HG03095 (cell line): ENCODE measurements at regions not wholly inside any gene's neighbourhood (a gene's known extent, or its start where the extent isn't known, plus 50 kb on each side); places are given as distances from the start of the nearest gene placed in this dataset.
"Not testable (repeated sequence)": the region's sequence is repeated elsewhere in the genome, so short reads cannot be mapped to it uniquely, and the experiment has no call there.

Source experiments
- ATAC-seq: cut with Tn5 transposase; IDR thresholded peaks from one replicate; pipeline ENCODE4 v1.9.1; 2021; ENCODE audit warnings: moderate library complexity; ENCODE audit not compliant: unreplicated experiment

DNA sequence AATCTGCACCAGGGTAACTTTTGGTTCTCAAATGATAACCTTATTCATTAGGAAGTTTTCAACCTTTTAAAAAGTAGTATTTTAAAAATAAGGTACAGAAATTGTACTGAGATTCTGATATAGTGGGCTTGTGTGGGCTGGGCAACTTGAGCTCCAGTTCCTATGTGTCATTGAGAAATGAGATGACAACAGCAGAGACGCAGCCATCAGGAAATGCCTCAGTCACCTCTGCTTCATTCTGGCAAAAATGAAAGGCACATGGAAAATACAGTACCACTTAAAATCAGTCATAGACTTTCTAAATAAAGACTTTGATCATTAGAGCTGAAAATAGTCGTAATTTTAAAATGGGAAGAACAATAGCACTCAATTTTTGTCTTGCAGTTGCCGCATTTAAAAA is 480.2 kb downstream of the PLK2 start:
- no peak for ATAC-seq

DNA sequence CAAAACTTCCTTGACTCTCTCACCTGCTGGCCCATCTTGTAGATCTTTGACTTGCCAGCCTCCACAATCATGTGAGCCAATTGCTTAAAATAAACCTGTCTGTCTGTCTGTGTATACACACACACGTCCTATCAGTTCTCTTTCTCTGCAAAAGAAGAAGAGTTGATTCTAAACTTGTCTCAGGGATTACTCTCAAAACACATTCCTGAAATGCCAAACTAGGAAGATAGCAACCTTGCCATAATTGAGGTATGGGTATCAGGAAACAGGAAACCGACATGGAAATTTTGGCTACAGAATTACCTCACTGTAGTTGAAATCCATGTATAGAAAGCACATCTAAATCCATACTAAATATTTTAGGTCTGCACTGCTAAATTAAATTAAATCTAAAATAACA is 483.4 kb downstream of the PLK2 start:
- ATAC-seq, result no peak

- ATAC-seq, result not testable (repeated sequence)
Measured at GRCh38 chr5:57972099-57972498, 487.8 kb downstream of the PLK2 start.

GRCh38 chr5:57960569-57960968 is 478.0 kb upstream of the ACTBL2 start:
- ATAC-seq, result no peak

DNA sequence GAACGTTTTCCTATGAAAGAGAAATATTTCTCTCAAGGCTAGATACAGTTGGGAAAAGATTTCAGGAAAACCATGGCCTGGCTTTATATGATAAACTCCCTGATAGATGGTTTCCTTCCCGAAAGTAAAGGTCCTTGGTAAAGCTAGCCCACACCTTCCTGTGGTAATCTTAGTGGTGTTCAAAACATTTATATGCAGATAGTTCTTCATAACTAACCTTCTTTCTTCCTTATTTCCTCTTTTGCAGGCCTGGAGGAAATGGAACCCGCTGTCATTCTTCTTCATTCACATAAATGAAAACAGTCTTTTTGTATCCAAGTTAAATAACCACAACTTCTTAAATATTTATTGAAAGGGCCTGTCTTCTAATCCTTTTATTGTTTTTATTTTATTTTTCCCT is 474.0 kb upstream of the ACTBL2 start:
- ATAC-seq, result no peak

DNA sequence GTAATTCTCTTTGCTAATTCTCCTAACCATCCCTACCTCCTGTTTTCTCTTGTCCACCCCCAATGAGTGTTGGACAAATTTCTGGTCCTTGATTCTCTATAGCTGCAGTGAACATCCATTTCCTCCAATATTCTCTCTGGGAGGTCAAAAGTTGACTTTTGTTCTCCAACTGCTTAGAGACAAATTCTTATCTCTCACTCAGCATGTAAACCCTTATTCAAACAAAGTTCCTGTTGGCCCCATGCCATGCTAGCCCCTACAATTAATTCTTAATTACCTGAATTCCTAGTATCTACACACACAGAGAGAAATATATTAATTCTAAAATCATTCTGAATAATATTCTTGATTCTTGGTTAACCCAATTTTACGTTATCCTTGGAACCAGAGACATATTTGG is 472.9 kb upstream of the ACTBL2 start:
- ATAC-seq, result no peak

DNA sequence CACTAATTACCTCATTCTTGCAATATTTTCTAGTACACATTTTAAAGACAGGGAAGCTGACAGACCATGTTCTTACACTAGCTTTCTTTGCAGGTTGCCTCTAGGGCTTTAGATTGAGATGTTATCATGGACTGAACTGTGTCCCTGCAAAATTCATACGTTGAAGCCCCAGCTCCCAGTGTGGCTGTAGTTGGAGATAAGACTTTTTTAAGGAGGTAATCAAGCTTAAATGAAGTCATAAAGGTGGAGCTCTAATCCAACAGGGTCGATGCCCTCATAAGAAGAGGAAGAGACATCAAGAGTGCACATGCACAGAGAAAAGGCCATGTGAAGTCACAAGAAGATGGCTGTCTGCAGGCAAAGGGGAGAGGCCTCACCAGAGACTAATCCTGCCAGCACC is 471.2 kb upstream of the ACTBL2 start:
- ATAC-seq, result no peak

DNA sequence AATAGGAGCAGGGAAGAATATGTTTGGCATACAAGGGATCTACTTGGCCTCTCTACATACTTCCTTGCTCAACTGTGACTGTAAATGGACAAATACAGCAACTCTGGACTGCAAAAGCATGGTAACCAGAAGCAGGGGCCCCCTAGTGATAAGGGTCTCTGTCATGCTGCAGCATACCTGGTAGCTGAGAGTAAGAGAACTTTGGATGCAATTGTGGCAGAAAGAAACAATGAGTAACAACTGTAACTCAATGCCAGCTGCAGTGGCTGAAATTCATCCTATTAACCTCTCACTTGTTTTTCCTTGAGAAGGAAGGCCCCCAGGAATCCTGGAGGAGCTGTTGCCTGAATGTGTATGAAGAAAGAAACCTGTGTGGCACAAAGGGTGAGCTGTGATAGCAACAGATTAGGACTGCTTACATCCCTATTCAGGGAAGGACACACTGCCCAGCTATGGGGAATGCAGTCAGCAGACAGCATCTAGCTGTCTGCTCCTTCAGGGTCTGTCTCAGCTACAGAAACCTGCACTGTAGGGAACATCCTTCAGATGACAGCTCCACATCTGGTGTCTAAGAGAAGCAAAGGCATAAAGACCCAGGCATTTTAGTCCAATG is 468.1 kb upstream of the ACTBL2 start:
- ATAC-seq, result no peak

DNA sequence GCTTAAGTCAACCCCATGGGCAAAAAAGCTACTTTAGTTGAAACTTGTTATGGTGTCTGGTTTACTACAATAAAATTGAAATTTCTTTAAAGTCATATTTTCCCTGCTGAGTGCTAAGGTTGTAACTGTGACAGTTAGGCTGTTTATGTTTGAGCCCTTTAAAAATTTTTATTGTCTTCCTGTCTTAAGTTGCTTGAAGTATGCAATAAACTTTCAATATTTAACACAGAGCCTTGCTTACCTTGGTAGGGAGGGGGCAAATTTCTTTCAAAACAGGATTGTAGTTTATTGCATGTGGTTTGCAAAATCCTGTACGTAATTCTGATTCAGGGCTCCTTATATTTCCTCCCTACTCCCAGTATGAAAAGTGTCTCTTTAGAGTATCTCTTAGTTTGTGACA is 465.5 kb upstream of the ACTBL2 start:
- ATAC-seq, result no peak

DNA sequence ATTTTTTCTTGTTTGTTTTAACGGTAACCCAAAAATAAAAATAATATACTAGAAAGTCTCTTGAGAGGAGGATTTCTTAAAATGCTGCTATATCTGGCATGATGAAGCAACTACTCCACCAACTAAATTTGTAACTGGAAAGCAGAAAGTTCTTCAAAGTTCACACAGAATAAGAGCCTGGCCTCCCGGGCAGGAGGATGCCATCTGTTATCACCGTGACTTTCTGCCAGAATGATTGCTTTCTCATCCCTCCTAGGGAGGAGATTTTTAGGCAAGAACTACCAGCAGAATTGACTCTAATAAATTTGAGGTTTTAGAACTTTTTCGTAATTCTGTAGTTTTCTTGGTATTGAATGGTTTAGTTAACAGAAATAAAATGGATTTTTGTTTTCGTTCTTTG is 464.6 kb upstream of the ACTBL2 start:
- no peak for ATAC-seq

GRCh38 chr5:57940879-57941278 is 458.3 kb upstream of the ACTBL2 start:
- no peak for ATAC-seq

GRCh38 chr5:57940236-57940635 is 457.6 kb upstream of the ACTBL2 start:
- no peak for ATAC-seq

GRCh38 chr5:57939771-57940170 is 457.2 kb upstream of the ACTBL2 start:
- ATAC-seq, result no peak

DNA sequence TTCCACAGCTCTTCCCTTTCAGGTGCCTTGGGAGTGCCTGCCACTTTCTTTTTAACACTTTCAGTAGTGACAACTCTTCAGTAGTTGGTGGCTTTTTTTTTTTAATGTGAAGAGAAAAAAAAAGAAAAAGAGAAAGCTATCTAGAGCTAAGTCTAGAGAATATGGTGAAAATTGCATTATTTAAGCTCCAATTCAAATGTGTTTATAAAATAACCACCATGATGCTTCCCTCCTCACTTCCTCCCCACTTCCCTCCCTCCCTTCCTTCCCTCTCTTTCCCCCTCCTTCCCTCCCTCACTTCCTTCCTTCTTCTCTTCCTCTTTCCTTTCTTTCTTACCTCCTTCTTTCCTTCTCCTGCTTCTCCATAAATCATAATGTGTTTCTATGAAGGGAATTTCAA is 456.7 kb upstream of the ACTBL2 start:
- no peak for ATAC-seq

DNA sequence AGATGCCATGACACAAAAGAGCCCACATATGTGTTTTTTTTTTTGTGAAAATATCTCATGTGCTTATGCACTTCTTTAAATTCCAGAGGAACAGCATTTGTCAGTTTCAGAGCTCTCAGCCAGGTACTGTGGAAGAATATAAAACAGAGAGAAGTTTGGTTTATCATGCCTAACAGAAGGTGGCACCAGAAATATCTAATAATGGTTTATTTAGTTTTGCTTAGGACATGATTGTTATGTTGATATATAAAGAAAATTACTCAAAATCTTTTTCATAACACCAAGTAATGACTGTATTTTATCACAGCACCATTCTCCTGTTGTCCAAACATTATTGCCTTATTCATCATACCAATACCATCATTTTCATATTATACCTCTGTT is 455.6 kb upstream of the ACTBL2 start:
- no peak for ATAC-seq

GRCh38 chr5:57937501-57938173 is 455.0 kb upstream of the ACTBL2 start:
- no peak for ATAC-seq

GRCh38 chr5:57937025-57937424 is 454.4 kb upstream of the ACTBL2 start:
- ATAC-seq, result no peak

- ATAC-seq, result no peak
Measured at GRCh38 chr5:57932761-57933160, 450.1 kb upstream of the ACTBL2 start.

DNA sequence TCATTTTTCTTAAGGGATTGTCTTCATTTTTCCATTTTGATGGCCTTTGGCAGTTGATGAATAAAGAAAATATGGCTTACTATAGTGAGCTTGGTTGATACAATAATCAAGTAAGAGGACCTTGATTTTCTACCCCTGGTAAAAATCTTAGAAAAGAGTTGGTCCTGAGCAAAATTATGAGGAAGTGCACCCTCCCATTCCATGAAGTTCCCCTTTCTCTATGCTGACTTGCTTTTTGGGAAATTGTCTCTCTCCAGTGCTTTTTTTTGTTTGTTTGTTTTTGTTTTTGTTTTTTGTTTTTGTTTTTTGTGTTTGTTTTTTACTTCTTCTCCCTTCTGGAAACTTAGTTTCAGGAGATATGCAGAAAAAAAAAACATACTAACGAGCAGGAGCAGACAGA is 449.2 kb upstream of the ACTBL2 start:
- ATAC-seq, result no peak

DNA sequence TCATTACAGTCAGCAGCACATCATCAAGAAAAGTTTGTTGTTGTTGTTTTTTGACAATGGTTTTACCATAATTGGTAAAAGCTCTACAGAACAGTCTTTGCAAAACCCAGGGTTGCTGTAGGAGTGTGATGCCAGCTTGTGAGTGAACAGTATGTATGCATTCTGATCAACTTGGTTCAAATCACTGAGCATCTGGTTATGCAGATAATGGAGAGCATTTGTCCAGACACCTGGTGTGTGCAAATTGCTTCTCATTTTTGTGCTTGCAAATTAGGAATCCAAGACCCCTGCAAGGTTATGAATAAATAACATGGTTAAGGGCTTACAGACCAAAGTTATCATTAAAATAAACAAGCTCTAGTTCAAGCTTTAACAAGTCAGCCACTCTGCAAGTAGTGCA is 448.7 kb upstream of the ACTBL2 start:
- ATAC-seq, result no peak

DNA sequence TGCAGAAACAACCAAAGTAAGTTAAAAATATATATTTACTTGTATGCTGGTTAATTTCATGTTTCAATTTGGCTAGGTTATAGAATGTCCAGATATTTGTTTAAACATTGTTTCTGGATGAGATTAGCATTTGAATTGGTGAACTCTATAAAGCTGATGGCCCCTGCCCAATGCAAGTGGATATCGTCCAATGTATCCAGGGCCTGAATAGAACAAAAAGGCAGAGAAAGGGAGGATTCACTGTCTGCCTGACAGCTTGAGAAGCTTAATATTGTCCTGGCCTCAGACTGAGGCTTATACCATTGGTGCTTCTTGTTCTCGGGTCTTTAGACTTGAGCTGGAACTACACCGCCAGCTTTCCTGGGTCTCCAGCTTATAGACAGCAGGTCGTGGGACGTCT is 446.7 kb upstream of the ACTBL2 start:
- ATAC-seq, result no peak

DNA sequence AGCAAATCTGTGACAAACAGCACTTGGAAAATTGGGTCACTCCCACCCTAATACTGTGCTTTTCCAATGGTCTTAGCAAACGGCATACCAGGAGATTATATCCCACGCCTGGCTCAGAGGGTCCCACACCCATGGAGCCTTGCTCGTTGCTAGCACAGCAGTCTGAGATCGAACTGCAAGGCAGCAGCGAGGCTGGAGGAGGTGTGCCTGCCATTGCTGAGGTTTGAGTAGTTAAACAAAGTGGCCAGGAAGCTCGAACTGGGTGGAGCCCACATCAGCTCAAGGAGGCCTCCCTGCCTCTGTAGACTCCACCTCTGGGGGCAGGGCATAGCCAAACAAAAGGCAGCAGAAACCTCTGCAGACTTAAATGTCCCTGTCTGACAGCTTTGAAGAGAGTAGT is 440.5 kb upstream of the ACTBL2 start:
- ATAC-seq, result not testable (repeated sequence)

GRCh38 chr5:57917004-57917403 is 434.4 kb upstream of the ACTBL2 start:
- no peak for ATAC-seq
